Panc1 (cell line): ENCODE measurements at regions not wholly inside any gene's neighbourhood (a gene's known extent, or its start where the extent isn't known, plus 50 kb on each side); places are given as distances from the start of the nearest gene placed in this dataset.

Source experiments
- POLR2AphosphoS5 ChIP-seq: IDR thresholded peaks from 2 replicates; pipeline ENCODE4 v1.6.1; 2012; ENCODE audit warnings: mild to moderate bottlenecking, low read depth, low read length, moderate library complexity
- SIN3A ChIP-seq: IDR thresholded peaks from 2 replicates; pipeline ENCODE4 v1.6.1; 2012; ENCODE audit warnings: low read depth, mild to moderate bottlenecking, low read length, moderate library complexity, borderline replicate concordance; ENCODE audit not compliant: insufficient read depth
- TCF7L2 ChIP-seq: IDR thresholded peaks from 2 replicates; pipeline ENCODE4 v1.6.1; 2011; ENCODE audit warnings: mild to moderate bottlenecking, low read depth, low read length, inconsistent platforms
- TF ChIP-seq, protein P1 (sequence below): fragments of 450-650 bp; IDR thresholded peaks from 2 replicates; pipeline ENCODE4 v1.5.1; 2017; ENCODE audit warnings: mild to moderate bottlenecking
- TF ChIP-seq, protein P2 (sequence below), 2 experiments: IDR thresholded peaks; 2 replicates each; pipeline ENCODE4 v1.6.1; 2011 to 2012; ENCODE audit warnings: low read depth in 2 of 2, control low read depth in 1 of 2, low read length in 1 of 2, mild to moderate bottlenecking in 1 of 2, moderate library complexity in 1 of 2; ENCODE audit not compliant: insufficient read depth in 1 of 2

DNA sequence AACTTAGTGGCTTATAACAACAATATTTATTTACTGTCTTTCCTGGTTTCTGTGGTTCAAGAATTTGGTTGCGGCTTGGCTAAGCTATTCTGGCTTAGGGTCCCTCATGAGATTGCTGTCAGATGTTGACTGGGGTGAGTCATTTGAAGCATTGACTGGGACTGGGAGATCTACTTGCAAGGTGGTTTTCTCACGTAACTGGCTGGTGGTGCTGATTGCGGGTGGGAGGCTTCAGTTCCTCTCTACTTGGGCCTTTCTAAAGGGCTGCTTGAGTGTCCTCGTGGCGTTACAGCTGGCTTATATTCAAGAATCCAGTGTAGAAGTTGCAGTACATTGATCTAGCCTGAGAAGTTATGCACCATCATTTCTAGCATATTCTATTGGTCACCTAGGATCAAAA, 218.5 kb upstream of the ELAVL2 start:
- TF ChIP-seq, protein P1, sequence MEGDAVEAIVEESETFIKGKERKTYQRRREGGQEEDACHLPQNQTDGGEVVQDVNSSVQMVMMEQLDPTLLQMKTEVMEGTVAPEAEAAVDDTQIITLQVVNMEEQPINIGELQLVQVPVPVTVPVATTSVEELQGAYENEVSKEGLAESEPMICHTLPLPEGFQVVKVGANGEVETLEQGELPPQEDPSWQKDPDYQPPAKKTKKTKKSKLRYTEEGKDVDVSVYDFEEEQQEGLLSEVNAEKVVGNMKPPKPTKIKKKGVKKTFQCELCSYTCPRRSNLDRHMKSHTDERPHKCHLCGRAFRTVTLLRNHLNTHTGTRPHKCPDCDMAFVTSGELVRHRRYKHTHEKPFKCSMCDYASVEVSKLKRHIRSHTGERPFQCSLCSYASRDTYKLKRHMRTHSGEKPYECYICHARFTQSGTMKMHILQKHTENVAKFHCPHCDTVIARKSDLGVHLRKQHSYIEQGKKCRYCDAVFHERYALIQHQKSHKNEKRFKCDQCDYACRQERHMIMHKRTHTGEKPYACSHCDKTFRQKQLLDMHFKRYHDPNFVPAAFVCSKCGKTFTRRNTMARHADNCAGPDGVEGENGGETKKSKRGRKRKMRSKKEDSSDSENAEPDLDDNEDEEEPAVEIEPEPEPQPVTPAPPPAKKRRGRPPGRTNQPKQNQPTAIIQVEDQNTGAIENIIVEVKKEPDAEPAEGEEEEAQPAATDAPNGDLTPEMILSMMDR, result no peak
- TF ChIP-seq, protein P2, sequence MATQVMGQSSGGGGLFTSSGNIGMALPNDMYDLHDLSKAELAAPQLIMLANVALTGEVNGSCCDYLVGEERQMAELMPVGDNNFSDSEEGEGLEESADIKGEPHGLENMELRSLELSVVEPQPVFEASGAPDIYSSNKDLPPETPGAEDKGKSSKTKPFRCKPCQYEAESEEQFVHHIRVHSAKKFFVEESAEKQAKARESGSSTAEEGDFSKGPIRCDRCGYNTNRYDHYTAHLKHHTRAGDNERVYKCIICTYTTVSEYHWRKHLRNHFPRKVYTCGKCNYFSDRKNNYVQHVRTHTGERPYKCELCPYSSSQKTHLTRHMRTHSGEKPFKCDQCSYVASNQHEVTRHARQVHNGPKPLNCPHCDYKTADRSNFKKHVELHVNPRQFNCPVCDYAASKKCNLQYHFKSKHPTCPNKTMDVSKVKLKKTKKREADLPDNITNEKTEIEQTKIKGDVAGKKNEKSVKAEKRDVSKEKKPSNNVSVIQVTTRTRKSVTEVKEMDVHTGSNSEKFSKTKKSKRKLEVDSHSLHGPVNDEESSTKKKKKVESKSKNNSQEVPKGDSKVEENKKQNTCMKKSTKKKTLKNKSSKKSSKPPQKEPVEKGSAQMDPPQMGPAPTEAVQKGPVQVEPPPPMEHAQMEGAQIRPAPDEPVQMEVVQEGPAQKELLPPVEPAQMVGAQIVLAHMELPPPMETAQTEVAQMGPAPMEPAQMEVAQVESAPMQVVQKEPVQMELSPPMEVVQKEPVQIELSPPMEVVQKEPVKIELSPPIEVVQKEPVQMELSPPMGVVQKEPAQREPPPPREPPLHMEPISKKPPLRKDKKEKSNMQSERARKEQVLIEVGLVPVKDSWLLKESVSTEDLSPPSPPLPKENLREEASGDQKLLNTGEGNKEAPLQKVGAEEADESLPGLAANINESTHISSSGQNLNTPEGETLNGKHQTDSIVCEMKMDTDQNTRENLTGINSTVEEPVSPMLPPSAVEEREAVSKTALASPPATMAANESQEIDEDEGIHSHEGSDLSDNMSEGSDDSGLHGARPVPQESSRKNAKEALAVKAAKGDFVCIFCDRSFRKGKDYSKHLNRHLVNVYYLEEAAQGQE (IDR thresholded peaks at IDR 0.05; ENCODE audit: insufficient read depth in 1 of 2, low read depth in 2 of 2, low read length in 1 of 2), result no peak
- TF ChIP-seq SIN3A, result no peak
- TF ChIP-seq POLR2AphosphoS5, result no peak
- no peak for TF ChIP-seq TCF7L2
